HepG2 (cell line): ENCODE measurements at regions not wholly inside any gene's neighbourhood (a gene's known extent, or its start where the extent isn't known, plus 50 kb on each side); places are given as distances from the start of the nearest gene placed in this dataset.

Experiments
- CREM ChIP-seq, 2 experiments: sonication (generic) in 1 of 2; formaldehyde crosslinking in 1 of 2; IDR thresholded peaks; 2 replicates each; pipeline versions ENCODE4 v1.4.0 to v1.6.1; 2016 to 2020; ENCODE audit warnings: antibody characterized with exemption in 1 of 2, mild to moderate bottlenecking in 1 of 2, missing genetic modification reagents in 1 of 2
- EP300 ChIP-seq, 3 experiments: sonication (generic) in 1 of 3; formaldehyde crosslinking in 1 of 3; IDR thresholded peaks; 2 replicates each; pipeline versions ENCODE4 v1.5.1 to v1.6.1; 2011 to 2020; ENCODE audit warnings: low read depth in 2 of 3, low read length in 2 of 3, borderline replicate concordance in 1 of 3, improper control_type of control experiment in 1 of 3, mild to moderate bottlenecking in 1 of 3, missing genetic modification reagents in 1 of 3, moderate library complexity in 1 of 3
- PAWR ChIP-seq: sonication (generic); formaldehyde crosslinking; IDR thresholded peaks from 2 replicates; pipeline ENCODE4 v1.4.0; 2020; ENCODE audit warnings: missing genetic modification reagents, mild to moderate bottlenecking, borderline replicate concordance
- SIN3A ChIP-seq: IDR thresholded peaks from 2 replicates; pipeline ENCODE4 v1.6.1; 2011; ENCODE audit warnings: low read depth, mild to moderate bottlenecking, control low read depth, low read length, borderline replicate concordance
- SRF ChIP-seq: IDR thresholded peaks from 2 replicates; pipeline ENCODE4 v1.6.1; 2011; ENCODE audit warnings: mild to moderate bottlenecking, low read depth, low read length, moderate library complexity
- ZNF761 ChIP-seq: sonication (generic); formaldehyde crosslinking; conservative IDR thresholded peaks from 2 replicates; pipeline ENCODE4 v1.4.0; 2020; ENCODE audit warnings: mild to moderate bottlenecking, missing genetic modification reagents
- TF ChIP-seq, protein P1 (sequence below): sonication (generic); formaldehyde crosslinking; IDR thresholded peaks from 2 replicates; pipeline ENCODE4 v1.5.0; 2020; ENCODE audit warnings: mild to moderate bottlenecking, missing genetic modification reagents, moderate library complexity
- TF ChIP-seq, protein P2 (sequence below): sonication (generic); formaldehyde crosslinking; IDR thresholded peaks from one replicate; pipeline ENCODE4 v1.5.1; 2020; ENCODE audit warnings: mild to moderate bottlenecking, missing genetic modification reagents; ENCODE audit errors: not compliant biosample characterization

DNA sequence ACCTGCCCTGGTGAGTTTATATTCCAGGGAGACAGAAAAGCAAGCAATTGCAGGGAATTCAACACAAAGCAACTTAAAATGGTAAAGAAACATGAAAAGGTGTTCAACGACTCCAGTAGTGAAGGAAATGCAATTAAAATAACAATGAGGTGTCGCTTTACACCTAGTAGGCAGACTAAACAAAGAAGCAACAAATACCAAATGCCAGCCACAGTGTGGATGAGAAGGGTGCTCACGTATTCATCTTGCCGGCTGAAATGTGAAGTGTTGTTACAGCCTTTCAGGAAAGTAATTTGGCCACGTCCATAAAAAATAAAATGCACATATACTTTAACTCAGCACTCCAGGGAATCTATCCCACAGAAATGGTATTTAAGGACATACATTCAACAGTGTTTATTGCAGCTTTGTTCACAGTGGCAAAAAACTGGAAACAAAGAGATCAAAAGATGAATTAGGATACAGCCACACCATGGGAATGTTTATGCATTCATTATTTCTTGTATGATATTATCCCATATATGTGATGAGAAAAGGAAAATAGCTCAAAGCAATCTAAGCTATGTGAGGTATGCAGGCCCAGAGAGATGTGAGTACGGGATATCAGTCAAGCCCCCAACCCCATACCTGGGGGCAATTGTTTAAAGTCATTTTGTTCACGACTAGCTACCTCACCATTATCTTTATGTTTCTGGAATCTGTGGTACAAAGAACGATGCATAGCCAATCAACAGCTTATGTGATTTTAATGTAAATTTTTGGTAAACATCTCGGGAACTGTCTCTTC is 266.0 kb upstream of the SOX4 start:
- TF ChIP-seq, protein P1, sequence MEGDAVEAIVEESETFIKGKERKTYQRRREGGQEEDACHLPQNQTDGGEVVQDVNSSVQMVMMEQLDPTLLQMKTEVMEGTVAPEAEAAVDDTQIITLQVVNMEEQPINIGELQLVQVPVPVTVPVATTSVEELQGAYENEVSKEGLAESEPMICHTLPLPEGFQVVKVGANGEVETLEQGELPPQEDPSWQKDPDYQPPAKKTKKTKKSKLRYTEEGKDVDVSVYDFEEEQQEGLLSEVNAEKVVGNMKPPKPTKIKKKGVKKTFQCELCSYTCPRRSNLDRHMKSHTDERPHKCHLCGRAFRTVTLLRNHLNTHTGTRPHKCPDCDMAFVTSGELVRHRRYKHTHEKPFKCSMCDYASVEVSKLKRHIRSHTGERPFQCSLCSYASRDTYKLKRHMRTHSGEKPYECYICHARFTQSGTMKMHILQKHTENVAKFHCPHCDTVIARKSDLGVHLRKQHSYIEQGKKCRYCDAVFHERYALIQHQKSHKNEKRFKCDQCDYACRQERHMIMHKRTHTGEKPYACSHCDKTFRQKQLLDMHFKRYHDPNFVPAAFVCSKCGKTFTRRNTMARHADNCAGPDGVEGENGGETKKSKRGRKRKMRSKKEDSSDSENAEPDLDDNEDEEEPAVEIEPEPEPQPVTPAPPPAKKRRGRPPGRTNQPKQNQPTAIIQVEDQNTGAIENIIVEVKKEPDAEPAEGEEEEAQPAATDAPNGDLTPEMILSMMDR: no peak
- TF ChIP-seq PAWR (CRISPR knock-in tag): no peak
- no peak for TF ChIP-seq SIN3A
- TF ChIP-seq, protein P2, sequence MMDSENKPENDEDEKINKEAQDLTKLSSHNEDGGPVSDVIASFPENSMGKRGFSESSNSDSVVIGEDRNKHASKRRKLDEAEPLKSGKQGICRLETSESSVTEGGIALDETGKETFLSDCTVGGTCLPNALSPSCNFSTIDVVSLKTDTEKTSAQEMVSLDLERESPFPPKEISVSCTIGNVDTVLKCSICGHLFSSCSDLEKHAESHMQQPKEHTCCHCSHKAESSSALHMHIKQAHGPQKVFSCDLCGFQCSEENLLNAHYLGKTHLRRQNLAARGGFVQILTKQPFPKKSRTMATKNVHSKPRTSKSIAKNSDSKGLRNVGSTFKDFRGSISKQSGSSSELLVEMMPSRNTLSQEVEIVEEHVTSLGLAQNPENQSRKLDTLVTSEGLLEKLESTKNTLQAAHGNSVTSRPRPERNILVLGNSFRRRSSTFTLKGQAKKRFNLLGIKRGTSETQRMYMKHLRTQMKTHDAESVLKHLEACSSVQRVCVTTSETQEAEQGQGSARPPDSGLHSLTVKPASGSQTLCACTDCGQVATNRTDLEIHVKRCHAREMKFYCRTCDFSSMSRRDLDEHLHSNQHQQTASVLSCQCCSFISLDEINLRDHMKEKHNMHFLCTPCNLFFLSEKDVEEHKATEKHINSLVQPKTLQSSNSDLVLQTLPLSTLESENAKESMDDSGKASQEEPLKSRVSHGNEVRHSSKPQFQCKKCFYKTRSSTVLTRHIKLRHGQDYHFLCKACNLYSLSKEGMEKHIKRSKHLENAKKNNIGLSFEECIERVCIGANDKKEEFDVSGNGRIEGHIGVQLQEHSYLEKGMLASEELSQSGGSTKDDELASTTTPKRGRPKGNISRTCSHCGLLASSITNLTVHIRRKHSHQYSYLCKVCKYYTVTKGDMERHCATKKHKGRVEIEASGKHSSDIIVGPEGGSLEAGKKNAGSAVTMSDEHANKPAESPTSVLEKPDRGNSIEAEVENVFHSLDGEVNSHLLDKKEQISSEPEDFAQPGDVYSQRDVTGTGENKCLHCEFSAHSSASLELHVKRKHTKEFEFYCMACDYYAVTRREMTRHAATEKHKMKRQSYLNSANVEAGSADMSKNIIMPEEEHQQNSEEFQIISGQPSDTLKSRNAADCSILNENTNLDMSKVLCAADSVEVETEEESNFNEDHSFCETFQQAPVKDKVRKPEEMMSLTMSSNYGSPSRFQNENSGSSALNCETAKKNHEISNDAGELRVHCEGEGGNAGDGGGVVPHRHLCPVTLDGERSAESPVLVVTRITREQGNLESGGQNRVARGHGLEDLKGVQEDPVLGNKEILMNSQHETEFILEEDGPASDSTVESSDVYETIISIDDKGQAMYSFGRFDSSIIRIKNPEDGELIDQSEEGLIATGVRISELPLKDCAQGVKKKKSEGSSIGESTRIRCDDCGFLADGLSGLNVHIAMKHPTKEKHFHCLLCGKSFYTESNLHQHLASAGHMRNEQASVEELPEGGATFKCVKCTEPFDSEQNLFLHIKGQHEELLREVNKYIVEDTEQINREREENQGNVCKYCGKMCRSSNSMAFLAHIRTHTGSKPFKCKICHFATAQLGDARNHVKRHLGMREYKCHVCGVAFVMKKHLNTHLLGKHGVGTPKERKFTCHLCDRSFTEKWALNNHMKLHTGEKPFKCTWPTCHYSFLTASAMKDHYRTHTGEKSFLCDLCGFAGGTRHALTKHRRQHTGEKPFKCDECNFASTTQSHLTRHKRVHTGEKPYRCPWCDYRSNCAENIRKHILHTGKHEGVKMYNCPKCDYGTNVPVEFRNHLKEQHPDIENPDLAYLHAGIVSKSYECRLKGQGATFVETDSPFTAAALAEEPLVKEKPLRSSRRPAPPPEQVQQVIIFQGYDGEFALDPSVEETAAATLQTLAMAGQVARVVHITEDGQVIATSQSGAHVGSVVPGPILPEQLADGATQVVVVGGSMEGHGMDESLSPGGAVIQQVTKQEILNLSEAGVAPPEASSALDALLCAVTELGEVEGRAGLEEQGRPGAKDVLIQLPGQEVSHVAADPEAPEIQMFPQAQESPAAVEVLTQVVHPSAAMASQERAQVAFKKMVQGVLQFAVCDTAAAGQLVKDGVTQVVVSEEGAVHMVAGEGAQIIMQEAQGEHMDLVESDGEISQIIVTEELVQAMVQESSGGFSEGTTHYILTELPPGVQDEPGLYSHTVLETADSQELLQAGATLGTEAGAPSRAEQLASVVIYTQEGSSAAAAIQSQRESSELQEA (CRISPR knock-in tag): no peak
- no peak for TF ChIP-seq ZNF761 (CRISPR knock-in tag)
- TF ChIP-seq CREM (IDR thresholded peaks at IDR 0.05): no peak
- TF ChIP-seq CREM (CRISPR knock-in tag; IDR thresholded peaks at IDR 0.05): no peak
- TF ChIP-seq SRF: no peak
- TF ChIP-seq EP300 (IDR thresholded peaks at IDR 0.05; ENCODE audit: low read depth in 2 of 2, low read length in 2 of 2): no peak
- no peak for TF ChIP-seq EP300 (CRISPR knock-in tag; IDR thresholded peaks at IDR 0.05; ENCODE audit: borderline replicate concordance)
